DMS79 treated with DMSO at 0.1 percent for 48 hours (cell line): ENCODE measurements at regions not wholly inside any gene's neighbourhood (a gene's known extent, or its start where the extent isn't known, plus 50 kb on each side); places are given as distances from the start of the nearest gene placed in this dataset.

Experiments
- DNase-seq: peaks from one replicate; lab custom pipeline; 2025; lab: John Stamatoyannopoulos, UW

- DNase-seq = no peak
Measured at GRCh38 chr6:95243053-95243452, 334.3 kb upstream of the MANEA start.

DNA sequence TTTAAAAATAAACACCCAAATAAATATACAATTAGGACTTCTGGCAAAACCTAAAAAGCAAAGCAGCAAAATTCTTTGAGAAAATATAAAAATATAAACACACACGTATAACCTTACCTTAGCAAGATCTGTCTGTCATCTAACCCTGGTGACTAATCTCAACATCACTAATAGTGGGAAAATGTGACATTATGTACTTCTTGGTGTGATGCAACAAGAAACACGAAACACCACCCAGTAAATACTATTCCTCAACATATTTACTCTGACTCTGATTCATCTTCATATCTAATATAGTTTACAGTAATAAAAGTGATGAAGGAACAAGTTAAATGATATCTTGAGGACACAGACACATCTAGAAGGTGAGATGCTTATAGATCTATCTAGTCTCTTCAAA, 332.6 kb upstream of the MANEA start:
- DNase-seq = no peak

DNA sequence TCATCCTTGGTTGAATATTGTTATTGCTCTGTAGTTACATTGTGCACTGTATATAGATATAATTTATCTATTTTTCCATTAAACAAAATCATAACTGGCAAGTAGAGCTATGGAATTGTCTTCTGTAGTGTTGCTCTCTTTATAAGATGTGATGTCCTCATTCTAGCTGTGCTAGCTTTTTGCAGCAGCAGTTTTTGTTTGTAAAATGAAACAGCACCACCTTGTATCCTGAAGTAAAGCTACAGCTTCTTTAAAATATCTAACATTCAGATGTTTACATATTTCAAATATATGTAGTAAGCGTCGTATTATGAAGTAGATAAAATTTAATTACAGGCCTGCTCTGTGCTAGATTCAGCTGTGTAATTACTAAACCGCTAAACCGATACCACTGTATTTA, 328.8 kb upstream of the MANEA start:
- DNase-seq = no peak

- DNase-seq = no peak
Measured at GRCh38 chr6:95249175-95249574, 328.2 kb upstream of the MANEA start.

- no peak for DNase-seq
Measured at GRCh38 chr6:95249661-95250060, 327.7 kb upstream of the MANEA start.

DNA sequence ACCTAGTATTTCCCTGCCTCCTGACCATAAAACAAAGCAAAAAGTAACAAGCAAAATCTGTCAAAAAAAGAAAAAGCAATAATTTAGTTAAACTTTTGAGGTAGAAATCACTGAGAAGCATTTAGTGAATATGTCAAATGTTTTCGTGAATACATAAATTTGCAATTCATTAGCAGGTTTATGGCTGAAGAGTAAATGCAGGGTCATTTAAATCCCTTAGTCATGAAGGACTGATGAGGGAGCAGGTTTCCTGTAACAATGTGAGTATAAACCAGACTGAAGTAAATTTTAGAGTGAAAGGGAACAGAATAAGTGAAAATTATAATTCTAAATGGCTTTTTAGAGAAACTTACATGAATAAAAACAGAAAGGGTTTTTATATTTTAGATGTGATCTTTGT, 313.5 kb upstream of the MANEA start:
- no peak for DNase-seq

DNA sequence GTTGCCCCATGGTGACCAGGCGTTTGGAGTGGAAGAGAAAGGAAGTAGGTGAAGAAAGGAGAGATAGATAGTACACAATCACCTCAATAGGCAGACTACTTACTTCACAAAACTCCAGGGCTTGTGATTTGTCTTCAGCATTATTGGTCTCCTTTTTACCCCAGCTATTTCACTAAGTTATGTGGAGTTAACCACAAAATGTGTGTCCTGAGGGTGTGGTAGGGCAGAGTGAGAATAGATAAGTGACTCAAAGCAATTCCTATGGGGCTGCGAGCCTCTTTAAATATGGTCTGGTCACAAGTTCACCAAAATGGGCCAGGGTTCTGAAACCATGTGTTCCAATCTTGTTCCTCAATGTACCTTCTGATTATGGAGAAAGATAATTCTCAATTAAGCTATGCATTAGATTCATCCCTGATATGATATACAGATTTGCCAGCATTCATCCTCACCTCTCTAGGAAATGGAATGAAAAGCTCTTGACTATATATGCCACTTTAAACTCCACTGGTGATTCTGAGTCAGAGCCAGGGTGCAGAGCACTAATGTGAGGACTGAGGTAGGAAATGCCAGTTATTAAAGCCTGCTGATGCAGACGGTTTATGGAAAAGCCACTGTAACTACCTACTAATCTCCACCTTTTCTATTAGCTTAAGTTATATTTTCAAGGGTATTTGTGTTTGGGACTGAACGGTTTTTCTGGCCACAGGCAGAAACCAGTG, 310.6 kb upstream of the MANEA start:
- DNase-seq = no peak

GRCh38 chr6:95274686-95275235, 302.6 kb upstream of the MANEA start:
- no peak for DNase-seq

DNA sequence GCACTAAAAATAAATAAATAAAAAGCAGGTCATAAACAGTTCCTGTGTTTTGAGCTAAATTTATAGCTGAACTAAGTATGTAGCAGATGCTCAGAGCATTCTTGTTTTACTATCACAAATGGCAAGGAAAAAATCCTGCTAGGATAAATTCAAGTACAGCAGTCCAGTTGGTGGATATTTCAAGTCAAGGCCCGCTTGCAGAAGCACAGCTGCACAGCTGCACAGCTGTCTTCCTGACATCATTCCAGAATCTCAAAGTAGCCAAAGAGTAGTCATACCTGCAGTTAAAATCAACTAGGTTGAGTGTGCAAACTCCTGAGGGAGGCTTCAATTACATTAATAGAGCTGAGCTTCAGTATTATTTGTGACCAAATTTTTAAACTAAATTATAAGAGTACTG, 297.7 kb upstream of the MANEA start:
- DNase-seq = no peak

- no peak for DNase-seq
Measured at GRCh38 chr6:95280686-95281273, 296.6 kb upstream of the MANEA start.

GRCh38 chr6:95285881-95286280, 291.5 kb upstream of the MANEA start:
- no peak for DNase-seq

GRCh38 chr6:95286874-95287273, 290.5 kb upstream of the MANEA start:
- DNase-seq = no peak

DNA sequence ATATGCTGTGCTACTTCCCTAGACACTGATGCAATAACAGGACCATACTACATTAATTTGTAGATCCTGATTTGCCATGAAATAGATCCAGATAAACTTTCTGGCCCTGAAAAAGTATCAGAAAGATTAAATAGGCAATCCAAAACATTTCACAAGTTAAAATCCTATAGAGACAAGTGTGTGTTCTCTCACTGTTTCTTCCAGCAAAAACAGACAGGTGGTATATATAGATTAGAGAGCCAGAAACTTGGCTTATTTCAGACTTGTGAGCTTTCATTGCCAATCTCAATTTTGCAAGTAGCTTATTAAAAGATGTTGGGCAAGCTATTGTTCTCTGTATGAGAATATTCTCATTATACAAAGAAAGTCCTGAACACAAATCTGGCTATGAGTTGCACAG, 289.1 kb upstream of the MANEA start:
- DNase-seq = no peak

GRCh38 chr6:95292011-95292410, 285.3 kb upstream of the MANEA start:
- DNase-seq = no peak

- DNase-seq = no peak
Measured at GRCh38 chr6:95293257-95293656, 284.1 kb upstream of the MANEA start.

- no peak for DNase-seq
Measured at GRCh38 chr6:95294043-95294442, 283.3 kb upstream of the MANEA start.

GRCh38 chr6:95309545-95309944, 267.8 kb upstream of the MANEA start:
- DNase-seq = no peak

DNA sequence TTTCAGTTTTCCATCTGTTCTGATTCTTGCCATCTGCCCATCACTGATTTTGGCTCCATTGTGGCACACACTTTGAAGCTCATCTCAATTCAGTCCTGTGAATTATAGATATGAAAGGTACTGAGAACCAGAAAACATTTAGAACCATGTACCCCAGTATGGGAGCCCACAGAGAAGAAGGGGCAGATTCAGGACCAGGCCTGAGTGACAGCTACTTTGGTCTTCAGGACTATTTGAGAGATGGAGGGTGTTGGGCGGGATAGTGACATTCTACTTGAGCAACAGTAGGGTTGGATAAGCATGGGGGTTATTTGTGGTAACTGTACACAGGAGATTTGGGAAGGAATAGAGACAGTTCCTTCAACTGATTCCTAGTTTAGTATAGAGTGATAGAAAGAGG, 259.2 kb upstream of the MANEA start:
- no peak for DNase-seq

DNA sequence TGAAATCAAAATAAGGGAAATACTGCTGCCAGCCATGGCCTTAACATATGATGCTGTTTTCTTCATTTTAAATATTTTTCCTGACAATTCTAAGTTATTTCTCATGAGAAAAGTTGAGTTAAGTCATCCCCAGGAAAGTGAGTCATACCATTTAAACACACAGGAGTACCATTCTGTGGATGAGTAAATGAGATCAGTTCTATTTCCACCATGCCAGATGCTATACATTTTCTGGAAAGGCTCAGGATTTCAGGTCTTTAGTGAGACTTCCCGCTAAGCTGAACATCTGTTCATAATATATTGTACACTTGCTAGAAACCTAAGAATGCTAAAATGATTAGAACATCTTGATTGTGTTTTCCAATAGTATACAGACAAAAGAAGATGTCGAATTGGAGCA, 256.2 kb upstream of the MANEA start:
- DNase-seq = no peak

- DNase-seq = no peak
Measured at GRCh38 chr6:95325916-95326315, 251.4 kb upstream of the MANEA start.

DNA sequence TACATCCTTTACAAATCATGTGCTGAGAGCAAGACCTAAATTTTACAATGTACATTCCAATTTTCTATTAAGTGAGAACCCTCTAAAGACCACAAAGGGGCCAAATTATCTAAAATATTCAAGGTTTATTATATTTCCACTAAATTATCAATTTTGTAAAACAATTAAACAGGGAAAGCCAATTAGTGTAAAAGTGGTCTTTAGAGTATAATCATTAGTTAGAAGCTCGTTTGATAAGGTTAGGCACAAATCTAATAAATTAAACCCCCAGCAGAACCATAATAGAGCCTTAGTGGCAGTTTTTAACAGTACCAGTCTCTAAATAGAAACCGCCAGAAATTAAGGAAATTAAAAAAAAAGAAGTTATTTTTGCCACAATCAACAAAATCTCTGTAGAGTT, 249.1 kb upstream of the MANEA start:
- DNase-seq = no peak

GRCh38 chr6:95352064-95352795, 225.1 kb upstream of the MANEA start:
- no peak for DNase-seq

GRCh38 chr6:95354551-95354950, 222.8 kb upstream of the MANEA start:
- no peak for DNase-seq
